ENCODE measurements at regions not wholly inside any gene's neighbourhood (a gene's known extent, or its start where the extent isn't known, plus 50 kb on each side); places are given as distances from the start of the nearest gene placed in this dataset.

GRCh38 chr11:90542092-90542491 is 319.2 kb upstream of the CHORDC1 start:
- H3K9ac ChIP-seq (replicated peaks; ENCODE audit: extremely low read depth, insufficient read depth, low read length), result no peak overlapping the region
- DNase-seq (ENCODE audit: low read depth, low spot score) (no peak), FAIRE-seq (no peak)
- no peaks in the 10 kb centered on the region for H3K9me3 ChIP-seq (replicated peaks; ENCODE audit: control insufficient read depth, insufficient read depth, low read length)
- CTCF ChIA-PET, result no interaction called here
- POLR2A ChIA-PET, result no interaction called here
- H3K9me1 ChIP-seq (replicated peaks; ENCODE audit: control insufficient read depth, extremely low read depth, insufficient read depth, low read length), result no peaks in the 10 kb centered on the region
- no peaks in the 10 kb centered on the region for H3K27me3 ChIP-seq (ENCODE audit: control insufficient read depth in 2 of 2, insufficient read depth in 2 of 2, low read length in 2 of 2)
- H3K36me3 ChIP-seq (ENCODE audit: control insufficient read depth in 2 of 2, extremely low read depth in 1 of 2, insufficient read depth in 2 of 2, low read length in 2 of 2), result no peaks in the 10 kb centered on the region
- no peaks in the 10 kb centered on the region for H3K4me1 ChIP-seq (ENCODE audit: control insufficient read depth, extremely low read depth, insufficient read depth, low read length)
- H3K4me2 ChIP-seq (ENCODE audit: insufficient read depth, low read length), result no peak overlapping the region
- intact Hi-C loops (cut with micrococcal nuclease) (no loop called here), dilution Hi-C loops (cut with MboI; ENCODE audit: extremely low pct_ligation_motif_present, low sequenced_read_pairs) (no loop called here)
- no peak overlapping the region for H3K27ac ChIP-seq (ENCODE audit: insufficient read depth, low read depth, low read length)
- no peak overlapping the region for H3K4me3 ChIP-seq (replicated peaks in 1 of 3; ENCODE audit: insufficient read depth in 1 of 3, low read depth in 1 of 3, low read length in 3 of 3)
- H3K79me2 ChIP-seq (ENCODE audit: control insufficient read depth, insufficient read depth, low read length), result no peaks in the 10 kb centered on the region
- BruUV-seq (replicated peaks), result no TSS peak
- H4K20me1 ChIP-seq (replicated peaks; ENCODE audit: control insufficient read depth, extremely low read depth, insufficient read depth, low read length), result no peaks in the 10 kb centered on the region
- no peak for TF ChIP-seq FOS (IDR thresholded peaks at IDR 0.05; ENCODE audit: borderline replicate concordance, insufficient read depth, low read length)
- no peak for TF ChIP-seq CTCF (IDR thresholded peaks at IDR 0.05; ENCODE audit: extremely low read depth in 1 of 2, insufficient read depth in 1 of 2, low read depth in 1 of 2, low read length in 2 of 2)
- H2AFZ ChIP-seq (ENCODE audit: low read depth, low read length), result no peak overlapping the region

- Histone ChIP-seq H3K4me3 (replicated peaks in 1 of 3; ENCODE audit: insufficient read depth in 1 of 3, low read depth in 1 of 3, low read length in 3 of 3) (no peak overlapping the region), H3K9me3 (replicated peaks; ENCODE audit: control insufficient read depth, insufficient read depth, low read length) (no peaks in the 10 kb centered on the region), H3K4me1 (ENCODE audit: control insufficient read depth, extremely low read depth, insufficient read depth, low read length) (no peaks in the 10 kb centered on the region), H3K27me3 (ENCODE audit: control insufficient read depth in 2 of 2, insufficient read depth in 2 of 2, low read length in 2 of 2) (no peaks in the 10 kb centered on the region), H3K36me3 (ENCODE audit: control insufficient read depth in 2 of 2, extremely low read depth in 1 of 2, insufficient read depth in 2 of 2, low read length in 2 of 2) (no peaks in the 10 kb centered on the region), H3K79me2 (ENCODE audit: control insufficient read depth, insufficient read depth, low read length) (no peaks in the 10 kb centered on the region), H4K20me1 (replicated peaks; ENCODE audit: control insufficient read depth, extremely low read depth, insufficient read depth, low read length) (no peaks in the 10 kb centered on the region), H2AFZ (ENCODE audit: low read depth, low read length) (no peak overlapping the region), H3K9ac (replicated peaks; ENCODE audit: extremely low read depth, insufficient read depth, low read length) (no peak overlapping the region), H3K9me1 (replicated peaks; ENCODE audit: control insufficient read depth, extremely low read depth, insufficient read depth, low read length) (no peaks in the 10 kb centered on the region), H3K4me2 (ENCODE audit: insufficient read depth, low read length) (no peak overlapping the region), H3K27ac (ENCODE audit: insufficient read depth, low read depth, low read length) (no peak overlapping the region)
- BruUV-seq (replicated peaks), result no TSS peak
- DNase-seq (ENCODE audit: low read depth, low spot score) (no peak), FAIRE-seq (no peak)
- ChIA-PET POLR2A (no interaction called here), CTCF (no interaction called here)
- no peak for TF ChIP-seq POLR2AphosphoS5 (IDR thresholded peaks at IDR 0.05; ENCODE audit: insufficient read depth, low read depth, low read length)
- TF ChIP-seq EZH2 (IDR thresholded peaks at IDR 0.05; ENCODE audit: borderline replicate concordance, low read depth, low read length, severe bottlenecking), result no peak
- TF ChIP-seq POLR2A (IDR thresholded peaks at IDR 0.05; ENCODE audit: low read depth, low read length), result no peak
- TF ChIP-seq GATA2 (IDR thresholded peaks at IDR 0.05; ENCODE audit: insufficient read depth, insufficient read length, low read depth, low read length), result no peak
- no peak for TF ChIP-seq JUN (IDR thresholded peaks at IDR 0.05; ENCODE audit: borderline replicate concordance, insufficient read depth, insufficient read length, low read depth)
- no peak for TF ChIP-seq CTCF (IDR thresholded peaks at IDR 0.05; ENCODE audit: extremely low read depth in 1 of 2, insufficient read depth in 1 of 2, low read depth in 1 of 2, low read length in 2 of 2)
- TF ChIP-seq MAX (IDR thresholded peaks at IDR 0.05; ENCODE audit: insufficient read depth, insufficient read length), result no peak
- TF ChIP-seq MYC (IDR thresholded peaks at IDR 0.05; ENCODE audit: low read depth, low read length), result no peak
- no peak for TF ChIP-seq FOS (IDR thresholded peaks at IDR 0.05; ENCODE audit: borderline replicate concordance, insufficient read depth, low read length)
- intact Hi-C loops (cut with micrococcal nuclease), result no loop called here
- dilution Hi-C loops (cut with MboI; ENCODE audit: extremely low pct_ligation_motif_present, low sequenced_read_pairs), result no loop called here
Observed at GRCh38 chr11:90536301-90536700, 313.5 kb upstream of the CHORDC1 start.

Measured in endothelial cell of umbilical vein (primary cell).